GM23248 (cell line): ENCODE measurements at regions not wholly inside any gene's neighbourhood (a gene's known extent, or its start where the extent isn't known, plus 50 kb on each side); places are given as distances from the start of the nearest gene placed in this dataset.

ENCODE experiments used
- DNase-seq: peaks from one replicate; pipeline ENCODE4 v3.0.0-alpha.2; 2015
- H2AFZ ChIP-seq: fragments of 200-600 bp; sonication (generic); 2 replicates; pipeline ENCODE4 v1.6.1; 2016; ENCODE audit warnings: antibody characterized with exemption
- H3F3A ChIP-seq: fragments of 200-600 bp; sonication (generic); 2 replicates; pipeline ENCODE4 v1.6.1; 2016; ENCODE audit warnings: mild to moderate bottlenecking, antibody characterized with exemption, mixed run types; ENCODE audit not compliant: insufficient read depth
- H3K27ac ChIP-seq: fragments of 200-600 bp; sonication (generic); 2 replicates; pipeline ENCODE4 v1.5.1; 2016; ENCODE audit warnings: mild to moderate bottlenecking
- H3K27me3 ChIP-seq: fragments of 200-600 bp; sonication (generic); replicated peaks from 2 replicates; pipeline ENCODE4 v1.6.1; 2016; ENCODE audit warnings: mild to moderate bottlenecking; ENCODE audit not compliant: insufficient read depth
- H3K36me3 ChIP-seq: fragments of 200-600 bp; sonication (generic); 2 replicates; pipeline ENCODE4 v1.6.1; 2016; ENCODE audit warnings: low read depth, mild to moderate bottlenecking
- H3K4me1 ChIP-seq: fragments of 200-600 bp; sonication (generic); 2 replicates; pipeline ENCODE4 v1.6.1; 2016; ENCODE audit warnings: mild to moderate bottlenecking; ENCODE audit not compliant: insufficient read depth
- H3K4me2 ChIP-seq: fragments of 200-600 bp; sonication (generic); one replicate; pipeline ENCODE4 v1.6.1; 2016; ENCODE audit warnings: mild to moderate bottlenecking; ENCODE audit not compliant: unreplicated experiment
- H3K4me3 ChIP-seq: fragments of 200-600 bp; sonication (generic); 2 replicates; pipeline ENCODE4 v1.5.1; 2016; ENCODE audit warnings: mild to moderate bottlenecking
- H3K79me2 ChIP-seq: fragments of 200-600 bp; sonication (generic); 2 replicates; pipeline ENCODE4 v1.6.1; 2016; ENCODE audit warnings: mild to moderate bottlenecking; ENCODE audit not compliant: insufficient read depth
- H3K9ac ChIP-seq: fragments of 200-600 bp; sonication (generic); 2 replicates; pipeline ENCODE4 v1.6.1; 2016; ENCODE audit warnings: mild to moderate bottlenecking
- H3K9me2 ChIP-seq: fragments of 200-600 bp; sonication (generic); 2 replicates; pipeline ENCODE4 v1.6.1; 2016; ENCODE audit warnings: mixed run types, mild to moderate bottlenecking, moderate library complexity; ENCODE audit not compliant: insufficient read depth
- H3K9me3 ChIP-seq: fragments of 200-600 bp; sonication (generic); one replicate; pipeline ENCODE4 v1.6.1; 2017; ENCODE audit warnings: low read depth
- H4K20me1 ChIP-seq: fragments of 200-600 bp; sonication (generic); 2 replicates; pipeline ENCODE4 v1.6.0; 2016; ENCODE audit not compliant: insufficient read depth
- EZH2 ChIP-seq: fragments of 200-600 bp; sonication (generic); IDR thresholded peaks from 2 replicates; pipeline ENCODE4 v1.6.1; 2018; ENCODE audit warnings: antibody characterized with exemption, mild to moderate bottlenecking; ENCODE audit not compliant: insufficient read depth, poor library complexity, severe bottlenecking
- EZH2phosphoT487 ChIP-seq: fragments of 200-600 bp; sonication (generic); IDR thresholded peaks from 2 replicates; pipeline ENCODE4 v1.6.1; 2018; ENCODE audit warnings: antibody characterized with exemption, moderate library complexity, mild to moderate bottlenecking, low read depth; ENCODE audit not compliant: insufficient read depth
- WGBS, 2 experiments: methylation state at CpG; one replicate each; pipeline ENCODE4 v1.1.6; 2015 to 2017; ENCODE audit warnings: low lambda C conversion rate in 2 of 2, low coverage in 1 of 2; ENCODE audit errors: missing lambda C conversion rate in 2 of 2; 5-methylcytosine and 5-hydroxymethylcytosine counted together
- in situ Hi-C: fragments of 300-500 bp; cut with MboI; formaldehyde crosslinking; loops from 2 replicates; pipeline ENCODE4 v1.15.0; 2020

DNA sequence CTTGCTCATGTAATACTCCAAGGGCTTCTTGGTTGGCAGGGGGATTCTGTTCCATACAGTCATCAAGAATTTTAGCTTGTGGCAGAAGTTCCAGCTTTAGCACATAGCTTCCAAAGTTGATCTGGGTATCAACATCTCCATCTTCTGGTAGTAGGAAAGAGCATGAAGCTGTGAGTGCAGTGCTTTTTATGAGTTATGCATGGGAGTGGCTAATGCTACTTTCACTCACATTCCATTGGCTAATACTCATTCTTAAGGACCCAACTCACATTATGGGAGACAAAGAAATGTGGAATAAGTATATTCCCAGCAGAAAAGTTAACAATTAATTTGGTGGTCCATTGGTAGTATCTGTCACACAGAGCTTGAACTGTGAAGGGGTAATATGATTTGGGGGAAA, 194.2 kb upstream of the CHD1 start:
- Histone ChIP-seq H3K27ac (no peak overlapping the region), H3F3A (no peaks in the 10 kb centered on the region), H2AFZ (no peak overlapping the region), H3K36me3 (no peaks in the 10 kb centered on the region), H3K9me3 (no peaks in the 10 kb centered on the region), H3K9ac (no peak overlapping the region), H3K4me2 (no peak overlapping the region), H3K4me3 (no peak overlapping the region), H3K79me2 (no peaks in the 10 kb centered on the region), H3K27me3 (no peaks in the 10 kb centered on the region), H4K20me1 (no peaks in the 10 kb centered on the region), H3K4me1 (no peaks in the 10 kb centered on the region), H3K9me2 (no peaks in the 10 kb centered on the region)
- no peak for TF ChIP-seq EZH2
- no peak for TF ChIP-seq EZH2phosphoT487
- DNase-seq: peak; percentile 8
- in situ Hi-C loops: no loop called here

DNA sequence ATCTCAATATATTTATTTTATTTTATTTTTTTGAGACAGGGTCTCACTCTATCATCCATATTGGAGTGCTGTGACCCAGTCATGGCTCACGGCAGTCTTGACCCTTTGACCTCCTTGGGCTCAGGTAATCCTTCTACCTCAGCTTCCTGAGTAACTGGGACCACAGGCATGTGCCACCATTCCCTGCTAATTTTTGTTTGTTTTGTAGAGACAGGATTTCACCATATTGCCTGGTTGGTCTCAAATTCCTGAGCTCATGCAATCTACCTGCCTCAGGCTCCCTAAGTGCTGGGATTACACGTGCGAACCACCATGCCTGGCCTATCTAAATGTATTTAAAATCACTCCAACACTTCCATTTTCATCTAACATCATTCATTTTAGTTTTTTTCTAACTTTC, 190.5 kb upstream of the CHD1 start:
- H3K9me3 ChIP-seq: no peaks in the 10 kb centered on the region
- TF ChIP-seq EZH2 (no peak), EZH2phosphoT487 (no peak)
- no peaks in the 10 kb centered on the region for H3K4me1 ChIP-seq
- H3K4me2 ChIP-seq: no peak overlapping the region
- H3K27me3 ChIP-seq: no peaks in the 10 kb centered on the region
- no peak overlapping the region for H3K4me3 ChIP-seq
- H3K27ac ChIP-seq: no peak overlapping the region
- no peaks in the 10 kb centered on the region for H3F3A ChIP-seq
- no peaks in the 10 kb centered on the region for H3K79me2 ChIP-seq
- H3K36me3 ChIP-seq: no peaks in the 10 kb centered on the region
- DNase-seq: no peak
- no peaks in the 10 kb centered on the region for H4K20me1 ChIP-seq
- in situ Hi-C loops: no loop called here
- H2AFZ ChIP-seq: no peak overlapping the region
- no peaks in the 10 kb centered on the region for H3K9me2 ChIP-seq
- 33 to 40% methylated on average over 3 of the region's 3 CpGs for WGBS, 2 experiments
- H3K9ac ChIP-seq: no peak overlapping the region

DNA sequence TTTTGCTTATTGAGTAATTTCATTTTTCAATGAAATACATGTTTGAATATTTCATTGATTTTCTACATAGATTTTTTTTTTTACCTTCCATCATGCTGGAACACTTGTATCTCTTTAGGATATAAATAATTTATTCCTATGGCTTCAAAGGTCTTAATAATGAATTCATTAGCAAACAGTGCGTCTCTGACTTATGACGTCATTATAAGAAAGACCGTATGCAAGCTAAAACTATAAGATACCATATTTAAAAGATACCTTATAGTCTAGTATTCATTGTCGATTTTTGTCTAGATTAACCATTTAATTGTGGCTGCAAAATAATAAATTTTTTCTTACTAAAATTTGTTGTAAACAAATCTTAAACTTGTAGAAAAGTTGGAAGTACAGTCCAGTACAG, 187.7 kb upstream of the CHD1 start:
- Histone ChIP-seq H3K9ac (no peak overlapping the region), H3K4me2 (no peak overlapping the region), H3K27ac (no peak overlapping the region), H4K20me1 (no peaks in the 10 kb centered on the region), H3K79me2 (no peaks in the 10 kb centered on the region), H3K36me3 (no peaks in the 10 kb centered on the region), H3K27me3 (no peaks in the 10 kb centered on the region), H2AFZ (no peak overlapping the region), H3K4me1 (no peaks in the 10 kb centered on the region), H3K9me3 (no peaks in the 10 kb centered on the region), H3K9me2 (no peaks in the 10 kb centered on the region), H3F3A (no peaks in the 10 kb centered on the region), H3K4me3 (no peak overlapping the region)
- in situ Hi-C loops: no loop called here
- WGBS, 2 experiments: 55 to 62% methylated on average over 4 of the region's 4 CpGs
- no peak for DNase-seq
- TF ChIP-seq EZH2phosphoT487: no peak
- no peak for TF ChIP-seq EZH2

DNA sequence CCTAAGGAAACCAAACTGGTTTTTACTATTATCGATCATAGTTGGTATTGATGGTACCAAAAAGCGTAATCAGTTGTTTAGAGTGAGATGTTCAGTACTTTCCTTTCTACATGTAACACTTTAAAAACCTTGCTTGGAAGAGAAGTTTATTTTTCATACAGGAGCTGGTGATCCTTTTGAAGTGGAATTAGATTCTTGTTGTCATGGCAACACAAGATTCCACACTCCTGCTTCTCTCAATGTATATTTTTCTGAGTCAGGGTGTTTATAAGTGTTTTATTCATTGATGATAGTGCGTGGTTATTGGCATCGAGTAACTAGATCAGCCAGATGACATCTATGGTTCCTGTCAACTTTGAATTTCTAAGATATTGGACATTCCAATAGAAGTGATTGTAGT, 181.1 kb upstream of the CHD1 start:
- no peak for DNase-seq
- Histone ChIP-seq H3K79me2 (no peaks in the 10 kb centered on the region), H3K4me2 (no peak overlapping the region), H3K27me3 (0 out of 2 replicates have a peak, but pooled peaks cover 10% of the 10 kb centered on the region), H3K9ac (no peak overlapping the region), H3K4me1 (no peaks in the 10 kb centered on the region), H3K9me3 (no peaks in the 10 kb centered on the region), H4K20me1 (no peaks in the 10 kb centered on the region), H3K9me2 (no peaks in the 10 kb centered on the region), H3K27ac (no peak overlapping the region), H3K4me3 (no peak overlapping the region), H2AFZ (no peak overlapping the region), H3F3A (no peaks in the 10 kb centered on the region), H3K36me3 (no peaks in the 10 kb centered on the region)
- TF ChIP-seq EZH2phosphoT487: no peak
- TF ChIP-seq EZH2: no peak
- 50 to 68% methylated on average over 4 of the region's 4 CpGs for WGBS, 2 experiments
- in situ Hi-C loops: no loop called here

DNA sequence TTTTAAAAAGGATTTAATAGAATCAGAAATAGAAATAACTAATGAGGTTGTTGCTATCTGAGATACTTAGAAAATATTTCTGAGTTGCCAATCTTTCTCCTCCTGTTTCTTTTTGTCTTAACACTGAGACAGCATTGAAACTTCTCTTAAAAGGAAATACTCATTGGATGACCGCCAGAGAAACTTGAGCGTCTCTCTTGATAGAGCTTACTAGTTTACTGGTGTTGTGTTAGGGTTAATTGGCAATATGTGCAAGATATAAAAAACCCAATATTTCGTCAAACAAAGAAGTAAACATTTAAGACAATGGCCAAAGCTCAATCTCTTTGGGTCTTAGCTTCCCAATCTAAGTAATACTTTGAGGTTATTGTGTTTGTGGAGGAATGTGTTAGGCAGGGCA, 176.4 kb upstream of the CHD1 start:
- no peaks in the 10 kb centered on the region for H3K79me2 ChIP-seq
- H3K4me3 ChIP-seq: no peak overlapping the region
- H3K9ac ChIP-seq: no peak overlapping the region
- no peaks in the 10 kb centered on the region for H3K4me1 ChIP-seq
- H3K36me3 ChIP-seq: no peaks in the 10 kb centered on the region
- no peaks in the 10 kb centered on the region for H3K9me3 ChIP-seq
- H4K20me1 ChIP-seq: no peaks in the 10 kb centered on the region
- 32 to 36% methylated on average over 3 of the region's 3 CpGs for WGBS, 2 experiments
- TF ChIP-seq EZH2phosphoT487 (no peak), EZH2 (no peak)
- H3F3A ChIP-seq: no peaks in the 10 kb centered on the region
- no peak overlapping the region for H3K4me2 ChIP-seq
- H3K9me2 ChIP-seq: no peaks in the 10 kb centered on the region
- peak; percentile 8 for DNase-seq
- H3K27ac ChIP-seq: no peak overlapping the region
- H2AFZ ChIP-seq: no peak overlapping the region
- peaks cover 9% of the 10 kb centered on the region; the same call in 1 of the 2 replicates for H3K27me3 ChIP-seq
- in situ Hi-C loops: no loop called here
